HepG2 (cell line): ENCODE measurements at regions not wholly inside any gene's neighbourhood (a gene's known extent, or its start where the extent isn't known, plus 50 kb on each side); places are given as distances from the start of the nearest gene placed in this dataset.

Source experiments
- ASH2L ChIP-seq: fragments of 300-600, 200-600 bp; sonication (generic); IDR thresholded peaks from 2 replicates; pipeline ENCODE4 v1.7.0; 2017; ENCODE audit warnings: low read depth, mild to moderate bottlenecking, moderate library complexity, mixed read lengths, low read length; ENCODE audit not compliant: insufficient read length
- GPN1 ChIP-seq: sonication (generic); formaldehyde crosslinking; IDR thresholded peaks from 2 replicates; pipeline ENCODE4 v1.5.1; 2020; ENCODE audit warnings: missing genetic modification reagents, borderline replicate concordance
- NCOA1 ChIP-seq: sonication (generic); formaldehyde crosslinking; IDR thresholded peaks from 2 replicates; pipeline ENCODE4 v1.9.0; 2021; ENCODE audit warnings: missing genetic modification reagents
- RNF2 ChIP-seq: fragments of 450-650 bp; conservative IDR thresholded peaks from 2 replicates; pipeline ENCODE4 v1.6.1; 2016; ENCODE audit warnings: low read depth
- SOX5 ChIP-seq: IDR thresholded peaks from 2 replicates; pipeline ENCODE4 v1.6.1; 2016; ENCODE audit warnings: borderline replicate concordance
- ZMYM3 ChIP-seq: sonication (generic); formaldehyde crosslinking; IDR thresholded peaks from 2 replicates; pipeline ENCODE4 v1.5.1; 2020; ENCODE audit warnings: mild to moderate bottlenecking, missing genetic modification reagents
- ZNF232 ChIP-seq: sonication (generic); formaldehyde crosslinking; IDR thresholded peaks from 2 replicates; pipeline ENCODE4 v1.4.0; 2020; ENCODE audit warnings: missing genetic modification reagents, borderline replicate concordance
- ZNF670 ChIP-seq: sonication (generic); formaldehyde crosslinking; IDR thresholded peaks from 2 replicates; pipeline ENCODE4 v1.8.0; 2022; ENCODE audit warnings: mild to moderate bottlenecking, missing genetic modification reagents, borderline replicate concordance
- ZNF772 ChIP-seq: sonication (generic); formaldehyde crosslinking; IDR thresholded peaks from 2 replicates; pipeline ENCODE4 v1.5.0; 2020; ENCODE audit warnings: mild to moderate bottlenecking, missing genetic modification reagents
- TF ChIP-seq, protein P1 (sequence below): sonication (generic); formaldehyde crosslinking; IDR thresholded peaks from 2 replicates; pipeline ENCODE4 v1.4.0; 2020; ENCODE audit warnings: missing genetic modification reagents
- TF ChIP-seq, protein P2 (sequence below): sonication (generic); formaldehyde crosslinking; IDR thresholded peaks from 2 replicates; pipeline ENCODE4 v1.4.0; 2020; ENCODE audit warnings: missing genetic modification reagents
- TF ChIP-seq, protein P3 (sequence below): sonication (generic); formaldehyde crosslinking; IDR thresholded peaks from 2 replicates; pipeline ENCODE4 v1.4.0; 2020; ENCODE audit warnings: missing genetic modification reagents

DNA sequence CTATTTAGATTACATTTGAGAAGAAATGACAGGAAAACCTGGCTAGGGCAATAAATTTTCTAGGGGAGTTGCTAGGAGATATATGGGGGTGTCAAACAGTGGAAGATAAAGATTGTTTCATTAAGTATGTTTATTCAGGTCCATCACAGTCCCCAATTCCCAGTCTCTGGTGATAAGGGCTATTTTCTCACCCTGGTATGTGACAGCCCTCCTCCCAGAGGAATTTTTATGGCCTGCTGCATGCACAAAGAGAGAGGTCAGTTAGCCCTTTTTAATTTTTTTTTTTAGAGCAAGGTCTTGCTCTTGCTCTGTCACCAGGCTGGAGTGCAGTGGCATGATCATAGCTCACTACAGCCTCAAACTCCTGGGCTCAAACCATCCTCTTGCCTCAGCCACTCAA, 53.6 kb upstream of the ATF7IP2 start (continued):
- TF ChIP-seq, protein P1, sequence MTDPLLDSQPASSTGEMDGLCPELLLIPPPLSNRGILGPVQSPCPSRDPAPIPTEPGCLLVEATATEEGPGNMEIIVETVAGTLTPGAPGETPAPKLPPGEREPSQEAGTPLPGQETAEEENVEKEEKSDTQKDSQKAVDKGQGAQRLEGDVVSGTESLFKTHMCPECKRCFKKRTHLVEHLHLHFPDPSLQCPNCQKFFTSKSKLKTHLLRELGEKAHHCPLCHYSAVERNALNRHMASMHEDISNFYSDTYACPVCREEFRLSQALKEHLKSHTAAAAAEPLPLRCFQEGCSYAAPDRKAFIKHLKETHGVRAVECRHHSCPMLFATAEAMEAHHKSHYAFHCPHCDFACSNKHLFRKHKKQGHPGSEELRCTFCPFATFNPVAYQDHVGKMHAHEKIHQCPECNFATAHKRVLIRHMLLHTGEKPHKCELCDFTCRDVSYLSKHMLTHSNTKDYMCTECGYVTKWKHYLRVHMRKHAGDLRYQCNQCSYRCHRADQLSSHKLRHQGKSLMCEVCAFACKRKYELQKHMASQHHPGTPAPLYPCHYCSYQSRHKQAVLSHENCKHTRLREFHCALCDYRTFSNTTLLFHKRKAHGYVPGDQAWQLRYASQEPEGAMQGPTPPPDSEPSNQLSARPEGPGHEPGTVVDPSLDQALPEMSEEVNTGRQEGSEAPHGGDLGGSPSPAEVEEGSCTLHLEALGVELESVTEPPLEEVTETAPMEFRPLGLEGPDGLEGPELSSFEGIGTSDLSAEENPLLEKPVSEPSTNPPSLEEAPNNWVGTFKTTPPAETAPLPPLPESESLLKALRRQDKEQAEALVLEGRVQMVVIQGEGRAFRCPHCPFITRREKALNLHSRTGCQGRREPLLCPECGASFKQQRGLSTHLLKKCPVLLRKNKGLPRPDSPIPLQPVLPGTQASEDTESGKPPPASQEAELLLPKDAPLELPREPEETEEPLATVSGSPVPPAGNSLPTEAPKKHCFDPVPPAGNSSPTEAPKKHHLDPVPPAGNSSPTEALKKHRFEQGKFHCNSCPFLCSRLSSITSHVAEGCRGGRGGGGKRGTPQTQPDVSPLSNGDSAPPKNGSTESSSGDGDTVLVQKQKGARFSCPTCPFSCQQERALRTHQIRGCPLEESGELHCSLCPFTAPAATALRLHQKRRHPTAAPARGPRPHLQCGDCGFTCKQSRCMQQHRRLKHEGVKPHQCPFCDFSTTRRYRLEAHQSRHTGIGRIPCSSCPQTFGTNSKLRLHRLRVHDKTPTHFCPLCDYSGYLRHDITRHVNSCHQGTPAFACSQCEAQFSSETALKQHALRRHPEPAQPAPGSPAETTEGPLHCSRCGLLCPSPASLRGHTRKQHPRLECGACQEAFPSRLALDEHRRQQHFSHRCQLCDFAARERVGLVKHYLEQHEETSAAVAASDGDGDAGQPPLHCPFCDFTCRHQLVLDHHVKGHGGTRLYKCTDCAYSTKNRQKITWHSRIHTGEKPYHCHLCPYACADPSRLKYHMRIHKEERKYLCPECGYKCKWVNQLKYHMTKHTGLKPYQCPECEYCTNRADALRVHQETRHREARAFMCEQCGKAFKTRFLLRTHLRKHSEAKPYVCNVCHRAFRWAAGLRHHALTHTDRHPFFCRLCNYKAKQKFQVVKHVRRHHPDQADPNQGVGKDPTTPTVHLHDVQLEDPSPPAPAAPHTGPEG (CRISPR knock-in tag) = no peak
- peak; percentile 32 for TF ChIP-seq ASH2L
- TF ChIP-seq, protein P2, sequence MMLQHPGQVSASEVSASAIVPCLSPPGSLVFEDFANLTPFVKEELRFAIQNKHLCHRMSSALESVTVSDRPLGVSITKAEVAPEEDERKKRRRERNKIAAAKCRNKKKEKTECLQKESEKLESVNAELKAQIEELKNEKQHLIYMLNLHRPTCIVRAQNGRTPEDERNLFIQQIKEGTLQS (CRISPR knock-in tag) = no peak
- no peak for TF ChIP-seq ZNF232 (CRISPR knock-in tag)
- TF ChIP-seq RNF2 = no peak
- TF ChIP-seq NCOA1 (CRISPR knock-in tag) = peak; percentile 2; the same call in 1 of the 2 replicates
- 0 out of 2 replicates have a peak, but pooled peaks have one; percentile 30 for TF ChIP-seq ZMYM3 (CRISPR knock-in tag)
- no peak for TF ChIP-seq ZNF772 (CRISPR knock-in tag)
- TF ChIP-seq GPN1 (CRISPR knock-in tag) = no peak
- TF ChIP-seq SOX5 = peak; percentile 23; the same call in 1 of the 2 replicates
- TF ChIP-seq, protein P3, sequence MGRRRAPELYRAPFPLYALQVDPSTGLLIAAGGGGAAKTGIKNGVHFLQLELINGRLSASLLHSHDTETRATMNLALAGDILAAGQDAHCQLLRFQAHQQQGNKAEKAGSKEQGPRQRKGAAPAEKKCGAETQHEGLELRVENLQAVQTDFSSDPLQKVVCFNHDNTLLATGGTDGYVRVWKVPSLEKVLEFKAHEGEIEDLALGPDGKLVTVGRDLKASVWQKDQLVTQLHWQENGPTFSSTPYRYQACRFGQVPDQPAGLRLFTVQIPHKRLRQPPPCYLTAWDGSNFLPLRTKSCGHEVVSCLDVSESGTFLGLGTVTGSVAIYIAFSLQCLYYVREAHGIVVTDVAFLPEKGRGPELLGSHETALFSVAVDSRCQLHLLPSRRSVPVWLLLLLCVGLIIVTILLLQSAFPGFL (CRISPR knock-in tag) = no peak
- TF ChIP-seq ZNF670 (CRISPR knock-in tag) = no peak
